Ishikawa (cell line): ENCODE measurements at regions not wholly inside any gene's neighbourhood (a gene's known extent, or its start where the extent isn't known, plus 50 kb on each side); places are given as distances from the start of the nearest gene placed in this dataset.

ENCODE experiments used
- CEBPB ChIP-seq: IDR thresholded peaks from 2 replicates; pipeline ENCODE4 v1.6.1; 2012
- CREB1 ChIP-seq: IDR thresholded peaks from 2 replicates; pipeline ENCODE4 v1.6.1; 2012; ENCODE audit warnings: low read depth
- EGR1 ChIP-seq: IDR thresholded peaks from 2 replicates; pipeline ENCODE4 v1.6.1; 2012
- EP300 ChIP-seq: IDR thresholded peaks from 2 replicates; pipeline ENCODE4 v1.6.1; 2012; ENCODE audit warnings: borderline replicate concordance
- FOXM1 ChIP-seq: IDR thresholded peaks from 2 replicates; pipeline ENCODE4 v1.6.1; 2012; ENCODE audit warnings: low read depth, borderline replicate concordance
- NFIC ChIP-seq: IDR thresholded peaks from 2 replicates; pipeline ENCODE4 v1.6.1; 2012
- RAD21 ChIP-seq: IDR thresholded peaks from 2 replicates; pipeline ENCODE4 v1.6.1; 2012; ENCODE audit warnings: low read depth
- TAF1 ChIP-seq: IDR thresholded peaks from 2 replicates; pipeline ENCODE4 v1.6.1; 2012; ENCODE audit warnings: low read depth, mild to moderate bottlenecking
- TCF12 ChIP-seq: IDR thresholded peaks from 2 replicates; pipeline ENCODE4 v1.6.1; 2012; ENCODE audit warnings: low read depth
- TEAD4 ChIP-seq: IDR thresholded peaks from 2 replicates; pipeline ENCODE4 v1.6.1; 2012
- USF1 ChIP-seq: IDR thresholded peaks from 2 replicates; pipeline ENCODE4 v1.6.1; 2012
- YY1 ChIP-seq: IDR thresholded peaks from 2 replicates; pipeline ENCODE4 v1.6.1; 2012; ENCODE audit warnings: low read depth
- ZBTB7A ChIP-seq: IDR thresholded peaks from 2 replicates; pipeline ENCODE4 v1.6.1; 2012; ENCODE audit warnings: low read depth
- TF ChIP-seq, protein P1 (sequence below): IDR thresholded peaks from 2 replicates; pipeline ENCODE4 v1.6.1; 2012; ENCODE audit warnings: low read depth, mild to moderate bottlenecking
- TF ChIP-seq, protein P2 (sequence below): IDR thresholded peaks from 2 replicates; pipeline ENCODE4 v1.6.1; 2012

DNA sequence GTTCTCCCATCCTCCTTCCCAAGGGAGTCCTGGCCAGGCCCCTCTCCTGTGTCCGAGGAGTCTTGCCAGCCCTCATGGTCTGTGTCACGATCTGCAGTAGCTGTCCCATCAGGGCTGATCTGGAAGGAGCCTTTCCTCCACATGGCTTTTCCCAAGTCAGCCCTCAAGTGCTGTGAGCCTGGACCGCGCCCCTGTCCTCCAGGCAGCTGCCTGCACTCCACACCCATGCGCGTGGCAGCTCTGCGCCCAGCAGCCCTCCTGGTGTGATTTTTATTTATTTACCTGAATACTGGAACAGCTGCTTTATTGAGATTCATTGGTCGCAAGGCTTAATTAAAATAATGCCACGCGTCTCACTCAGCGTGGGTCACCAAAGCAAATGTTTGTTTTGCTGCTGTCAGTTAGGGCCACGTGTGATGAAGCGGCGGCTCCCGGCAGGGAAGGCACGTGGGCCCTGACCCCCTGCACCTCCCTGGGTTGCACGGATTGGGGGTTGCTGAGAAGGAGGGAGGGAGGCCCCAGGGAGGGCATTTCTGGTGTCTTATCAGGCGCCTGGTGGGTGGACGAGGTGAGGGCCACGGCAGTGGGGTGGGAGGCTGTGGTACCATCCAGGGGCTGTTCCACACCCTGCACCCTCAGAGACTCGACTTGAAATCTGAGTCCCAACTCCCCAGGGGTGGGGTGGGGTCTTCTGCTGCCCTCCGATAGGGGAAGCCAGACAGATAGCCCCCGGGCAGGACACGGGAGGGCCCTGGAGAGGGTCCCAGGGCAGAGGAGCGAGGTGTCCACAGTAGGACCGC lies 206.3 kb upstream of the C14orf180 start:
- TF ChIP-seq CEBPB (no peak), RAD21 (no peak), EP300 (no peak), CREB1 (no peak), USF1 (no peak), ZBTB7A (no peak), TAF1 (no peak), TEAD4 (no peak), EGR1 (no peak), NFIC (no peak), TCF12 (no peak), YY1 (no peak), FOXM1 (no peak)
- TF ChIP-seq, protein P1, sequence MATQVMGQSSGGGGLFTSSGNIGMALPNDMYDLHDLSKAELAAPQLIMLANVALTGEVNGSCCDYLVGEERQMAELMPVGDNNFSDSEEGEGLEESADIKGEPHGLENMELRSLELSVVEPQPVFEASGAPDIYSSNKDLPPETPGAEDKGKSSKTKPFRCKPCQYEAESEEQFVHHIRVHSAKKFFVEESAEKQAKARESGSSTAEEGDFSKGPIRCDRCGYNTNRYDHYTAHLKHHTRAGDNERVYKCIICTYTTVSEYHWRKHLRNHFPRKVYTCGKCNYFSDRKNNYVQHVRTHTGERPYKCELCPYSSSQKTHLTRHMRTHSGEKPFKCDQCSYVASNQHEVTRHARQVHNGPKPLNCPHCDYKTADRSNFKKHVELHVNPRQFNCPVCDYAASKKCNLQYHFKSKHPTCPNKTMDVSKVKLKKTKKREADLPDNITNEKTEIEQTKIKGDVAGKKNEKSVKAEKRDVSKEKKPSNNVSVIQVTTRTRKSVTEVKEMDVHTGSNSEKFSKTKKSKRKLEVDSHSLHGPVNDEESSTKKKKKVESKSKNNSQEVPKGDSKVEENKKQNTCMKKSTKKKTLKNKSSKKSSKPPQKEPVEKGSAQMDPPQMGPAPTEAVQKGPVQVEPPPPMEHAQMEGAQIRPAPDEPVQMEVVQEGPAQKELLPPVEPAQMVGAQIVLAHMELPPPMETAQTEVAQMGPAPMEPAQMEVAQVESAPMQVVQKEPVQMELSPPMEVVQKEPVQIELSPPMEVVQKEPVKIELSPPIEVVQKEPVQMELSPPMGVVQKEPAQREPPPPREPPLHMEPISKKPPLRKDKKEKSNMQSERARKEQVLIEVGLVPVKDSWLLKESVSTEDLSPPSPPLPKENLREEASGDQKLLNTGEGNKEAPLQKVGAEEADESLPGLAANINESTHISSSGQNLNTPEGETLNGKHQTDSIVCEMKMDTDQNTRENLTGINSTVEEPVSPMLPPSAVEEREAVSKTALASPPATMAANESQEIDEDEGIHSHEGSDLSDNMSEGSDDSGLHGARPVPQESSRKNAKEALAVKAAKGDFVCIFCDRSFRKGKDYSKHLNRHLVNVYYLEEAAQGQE = no peak
- TF ChIP-seq, protein P2, sequence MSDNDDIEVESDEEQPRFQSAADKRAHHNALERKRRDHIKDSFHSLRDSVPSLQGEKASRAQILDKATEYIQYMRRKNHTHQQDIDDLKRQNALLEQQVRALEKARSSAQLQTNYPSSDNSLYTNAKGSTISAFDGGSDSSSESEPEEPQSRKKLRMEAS = no peak

DNA sequence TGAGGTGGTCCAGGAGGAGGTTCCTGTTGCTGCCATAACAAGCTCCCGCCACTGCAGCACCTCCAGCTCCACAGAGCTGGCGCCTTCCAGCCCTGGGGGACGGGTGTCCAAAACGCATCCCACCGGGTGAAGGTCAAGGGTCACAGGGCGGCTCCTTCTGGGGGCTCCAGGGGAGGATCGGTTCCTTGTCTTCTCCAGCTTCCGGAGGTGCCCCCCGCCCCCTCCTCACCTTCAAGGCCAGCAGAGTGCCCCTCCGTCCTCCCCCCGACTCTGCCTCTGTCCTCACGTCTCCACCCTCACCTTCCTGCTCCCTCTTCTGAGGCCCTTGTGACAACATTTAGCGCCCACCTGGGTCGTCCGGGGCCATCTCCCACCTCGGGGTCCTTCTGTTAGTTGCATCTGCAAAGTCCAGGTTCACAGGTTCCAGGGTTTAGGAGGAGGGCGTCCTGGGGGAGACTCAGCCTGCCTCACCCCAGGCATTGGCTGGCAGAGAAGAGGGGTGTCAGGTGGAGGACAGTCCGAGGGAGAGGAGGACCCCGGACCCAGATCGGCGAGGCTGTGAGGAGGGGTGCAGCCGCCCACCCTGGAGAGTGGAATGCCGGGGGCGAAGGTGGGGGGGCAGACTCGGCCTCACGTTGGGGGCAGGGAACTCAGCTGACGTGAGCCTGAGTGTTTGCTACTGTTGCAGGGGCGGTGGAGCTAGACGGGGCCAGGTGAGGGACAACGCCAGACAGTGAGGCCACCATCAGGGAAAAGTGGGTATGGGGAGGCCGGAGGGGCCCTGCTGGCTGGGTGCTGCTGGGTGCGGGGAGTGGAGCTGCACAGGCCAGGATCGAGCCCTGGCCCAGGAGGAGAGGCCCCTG lies 205.5 kb upstream of the C14orf180 start:
- TF ChIP-seq YY1 (no peak), FOXM1 (no peak), TAF1 (no peak), RAD21 (no peak), NFIC (no peak), TEAD4 (no peak), EP300 (no peak), USF1 (no peak), TCF12 (no peak)
- TF ChIP-seq, protein P2 = no peak

- TF ChIP-seq RAD21 = no peak
- no peak for TF ChIP-seq USF1
- no peak for TF ChIP-seq TEAD4
- TF ChIP-seq, protein P1 = no peak
- no peak for TF ChIP-seq TCF12
- TF ChIP-seq NFIC = no peak
These were observed 204.9 kb upstream of the C14orf180 start for GRCh38 chr14:104374718-104375080.

DNA sequence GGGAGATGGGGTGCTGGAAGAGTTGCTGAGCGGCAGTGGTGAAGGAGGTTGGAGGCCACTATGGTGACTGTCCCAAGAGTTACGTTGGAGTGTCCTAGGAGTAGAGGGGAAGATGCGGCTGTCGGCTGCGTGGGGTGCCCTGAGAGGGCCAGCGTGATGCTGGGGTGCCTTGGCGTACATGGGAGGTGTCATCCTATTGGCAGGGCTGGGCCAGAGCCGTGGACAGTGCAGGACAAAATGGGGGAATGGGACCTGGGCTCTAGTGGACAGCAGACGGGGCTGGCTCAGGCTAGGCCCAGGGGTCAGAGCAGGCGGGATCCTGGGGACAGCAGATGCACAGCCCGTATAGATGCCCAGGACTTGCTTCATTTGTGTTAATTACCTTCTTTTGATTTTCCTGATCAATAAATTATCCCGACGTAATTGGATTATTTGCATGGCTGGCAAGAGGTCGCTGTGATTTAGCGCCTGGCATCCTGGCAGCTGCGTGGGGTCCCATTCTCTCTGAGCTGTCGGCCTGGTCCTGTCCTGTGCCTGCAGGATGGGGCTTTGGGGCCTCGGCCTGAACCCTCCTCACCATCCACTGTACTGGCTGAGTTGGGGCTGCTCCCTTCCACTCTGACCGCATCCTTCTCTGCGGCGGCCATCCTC lies 203.9 kb upstream of the C14orf180 start:
- TF ChIP-seq, protein P1 = no peak
- TF ChIP-seq FOXM1 = no peak
- TF ChIP-seq YY1 = no peak
- TF ChIP-seq EGR1 = no peak
- no peak for TF ChIP-seq TAF1
- no peak for TF ChIP-seq EP300
- TF ChIP-seq RAD21 = no peak
- no peak for TF ChIP-seq CREB1
- TF ChIP-seq, protein P2 = no peak
- no peak for TF ChIP-seq TEAD4
- TF ChIP-seq USF1 = no peak
- no peak for TF ChIP-seq TCF12
- TF ChIP-seq ZBTB7A = no peak
- no peak for TF ChIP-seq NFIC
